GM20000 (cell line): ENCODE measurements at regions not wholly inside any gene's neighbourhood (a gene's known extent, or its start where the extent isn't known, plus 50 kb on each side); places are given as distances from the start of the nearest gene placed in this dataset.
A peak's percentile ranks its signal among the peaks of the same experiment; 100 is the strongest.

Experiments
- DNase-seq: peaks from one replicate; pipeline ENCODE4 v3.0.0; 2012; ENCODE audit warnings: low spot score
- TF ChIP-seq, protein P1 (sequence below): IDR thresholded peaks from 2 replicates; pipeline ENCODE4 v1.5.1; 2012; ENCODE audit warnings: mild to moderate bottlenecking, control low read depth; ENCODE audit errors: extremely low read depth, missing control alignments

DNA sequence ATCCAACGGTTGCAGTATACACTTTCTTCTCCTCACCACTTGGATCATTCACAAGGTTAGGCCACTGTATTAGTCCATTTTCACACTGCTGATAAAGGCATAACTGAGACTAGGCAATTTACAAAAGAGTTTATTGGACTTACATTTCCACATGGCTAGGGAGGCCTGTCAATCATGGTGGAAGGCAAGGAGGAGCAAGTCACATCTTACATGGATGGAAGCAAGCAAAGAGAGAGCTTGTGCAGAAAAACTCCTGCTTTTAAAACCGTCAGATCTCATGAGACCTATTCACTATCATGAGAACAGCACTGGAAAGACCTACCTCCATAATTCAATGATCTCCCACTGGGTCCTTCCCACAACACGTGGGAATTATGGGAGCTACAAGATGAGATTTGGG, 81.8 kb upstream of the DAP start:
- TF ChIP-seq, protein P1, sequence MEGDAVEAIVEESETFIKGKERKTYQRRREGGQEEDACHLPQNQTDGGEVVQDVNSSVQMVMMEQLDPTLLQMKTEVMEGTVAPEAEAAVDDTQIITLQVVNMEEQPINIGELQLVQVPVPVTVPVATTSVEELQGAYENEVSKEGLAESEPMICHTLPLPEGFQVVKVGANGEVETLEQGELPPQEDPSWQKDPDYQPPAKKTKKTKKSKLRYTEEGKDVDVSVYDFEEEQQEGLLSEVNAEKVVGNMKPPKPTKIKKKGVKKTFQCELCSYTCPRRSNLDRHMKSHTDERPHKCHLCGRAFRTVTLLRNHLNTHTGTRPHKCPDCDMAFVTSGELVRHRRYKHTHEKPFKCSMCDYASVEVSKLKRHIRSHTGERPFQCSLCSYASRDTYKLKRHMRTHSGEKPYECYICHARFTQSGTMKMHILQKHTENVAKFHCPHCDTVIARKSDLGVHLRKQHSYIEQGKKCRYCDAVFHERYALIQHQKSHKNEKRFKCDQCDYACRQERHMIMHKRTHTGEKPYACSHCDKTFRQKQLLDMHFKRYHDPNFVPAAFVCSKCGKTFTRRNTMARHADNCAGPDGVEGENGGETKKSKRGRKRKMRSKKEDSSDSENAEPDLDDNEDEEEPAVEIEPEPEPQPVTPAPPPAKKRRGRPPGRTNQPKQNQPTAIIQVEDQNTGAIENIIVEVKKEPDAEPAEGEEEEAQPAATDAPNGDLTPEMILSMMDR = no peak

DNA sequence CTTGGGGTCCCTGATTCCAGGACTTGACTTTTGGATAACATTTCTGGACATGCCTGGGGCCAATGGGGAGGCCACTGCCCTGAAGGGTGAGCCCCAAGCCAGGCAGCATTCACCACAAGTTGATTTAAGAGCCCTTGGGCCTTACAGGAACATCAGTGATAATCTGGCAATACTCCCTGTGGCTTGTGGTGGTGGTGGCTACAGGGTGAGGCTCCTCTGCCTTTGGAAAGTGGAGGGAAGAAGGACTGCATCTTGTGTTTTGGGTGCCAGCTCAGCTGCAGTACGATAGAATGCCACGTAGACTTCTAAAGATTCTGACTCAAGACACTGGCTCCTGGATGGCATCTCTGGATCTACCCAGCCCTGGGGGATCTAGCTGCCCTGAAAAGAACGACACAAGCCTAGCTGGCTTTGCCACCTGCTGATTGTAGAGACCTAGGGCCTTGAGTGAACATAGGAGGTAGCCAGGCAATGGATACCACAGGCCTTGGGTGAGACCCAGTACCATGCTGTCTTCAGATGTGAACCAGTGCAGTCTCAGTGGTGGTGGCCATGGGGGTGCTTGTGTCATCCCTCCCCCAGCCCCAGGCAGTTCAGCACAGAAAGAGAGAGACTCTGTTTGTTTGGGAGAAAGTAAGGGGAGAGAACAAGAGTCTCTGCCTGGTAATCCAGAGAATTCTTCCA, 79.0 kb upstream of the DAP start:
- TF ChIP-seq, protein P1 = no peak
- DNase-seq = no peak

More for the DNA sequence above, 81.8 kb upstream of the DAP start:
- no peak for DNase-seq

DNA sequence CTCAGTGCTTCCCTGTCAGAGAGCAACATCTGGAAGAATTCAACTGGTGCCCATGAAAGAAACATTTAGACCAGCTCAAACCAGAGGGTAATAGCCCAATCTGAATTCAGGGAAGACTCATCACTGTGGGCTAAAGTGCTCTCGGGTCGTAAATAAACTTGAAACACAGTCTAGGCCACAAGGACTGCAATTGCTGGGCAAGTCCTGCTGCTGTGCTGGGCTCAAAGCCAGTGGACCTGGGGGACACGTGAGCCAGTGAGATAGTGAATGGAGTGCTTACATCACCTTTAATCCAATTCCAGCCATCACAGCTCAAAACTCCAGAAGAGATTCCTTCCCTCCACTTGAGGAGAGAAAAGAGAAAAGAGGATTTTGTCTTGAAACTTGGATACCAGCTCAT, 78.1 kb upstream of the DAP start:
- TF ChIP-seq, protein P1 = no peak
- no peak for DNase-seq

DNA sequence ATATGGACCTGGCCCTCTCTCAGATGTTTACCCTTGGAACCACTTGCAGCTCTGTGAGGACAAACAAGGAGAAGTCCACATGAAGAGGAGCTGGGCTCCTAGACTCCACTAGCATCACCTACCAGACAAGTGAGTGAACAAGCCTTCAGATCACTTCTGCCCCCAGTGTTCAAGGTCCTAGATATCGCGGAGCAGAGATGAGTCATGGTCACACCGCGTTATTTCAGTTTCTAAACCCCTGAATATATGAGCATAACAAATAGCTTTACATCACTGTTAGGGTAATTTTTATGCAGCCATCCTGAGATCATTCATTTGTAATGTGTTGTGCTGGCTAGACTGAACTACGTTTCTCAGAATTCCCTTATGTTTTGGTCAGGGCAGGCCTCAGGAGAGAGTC, 77.0 kb upstream of the DAP start:
- no peak for DNase-seq

DNA sequence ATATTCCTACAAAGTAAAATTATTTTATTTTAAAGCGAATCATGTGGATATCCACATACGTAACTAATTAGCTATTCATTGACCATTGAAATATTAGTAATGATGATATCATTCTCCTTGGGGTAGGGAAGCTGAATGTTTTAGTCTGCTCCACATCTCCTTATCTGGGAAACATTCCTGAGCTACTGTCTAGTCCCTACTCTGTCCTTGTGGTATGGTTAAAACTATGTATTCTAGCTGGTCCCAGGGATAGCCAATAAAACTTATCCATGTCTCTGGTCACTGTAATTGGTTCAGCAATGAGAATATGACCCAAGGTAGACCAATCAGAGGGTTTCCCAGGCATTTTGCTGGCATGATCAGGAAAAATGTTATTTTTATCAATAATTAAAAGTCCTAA, 76.0 kb upstream of the DAP start:
- peak; percentile 0 for DNase-seq

More for the DNA sequence above, 77.0 kb upstream of the DAP start:
- TF ChIP-seq, protein P1 = no peak

DNA sequence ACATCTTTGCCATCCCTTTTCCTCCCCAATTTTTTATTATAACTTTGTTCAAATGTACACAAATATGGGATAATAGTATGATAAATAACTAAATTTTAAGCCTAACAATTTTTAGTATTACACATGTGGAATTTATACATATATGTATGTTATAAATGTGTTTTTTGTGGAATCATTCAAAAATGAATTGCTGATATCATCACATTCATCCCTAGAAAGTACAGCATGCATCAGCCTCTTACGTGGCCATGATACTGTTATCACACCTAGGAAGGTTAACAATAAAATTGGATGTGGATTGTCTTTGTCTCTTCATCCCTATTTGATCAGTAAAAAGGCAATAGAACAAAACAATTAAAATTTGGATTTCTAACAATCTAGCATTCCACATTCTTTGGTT, 73.7 kb upstream of the DAP start:
- TF ChIP-seq, protein P1 = no peak
- DNase-seq = no peak

More for the DNA sequence above, 76.0 kb upstream of the DAP start:
- TF ChIP-seq, protein P1 = no peak

DNA sequence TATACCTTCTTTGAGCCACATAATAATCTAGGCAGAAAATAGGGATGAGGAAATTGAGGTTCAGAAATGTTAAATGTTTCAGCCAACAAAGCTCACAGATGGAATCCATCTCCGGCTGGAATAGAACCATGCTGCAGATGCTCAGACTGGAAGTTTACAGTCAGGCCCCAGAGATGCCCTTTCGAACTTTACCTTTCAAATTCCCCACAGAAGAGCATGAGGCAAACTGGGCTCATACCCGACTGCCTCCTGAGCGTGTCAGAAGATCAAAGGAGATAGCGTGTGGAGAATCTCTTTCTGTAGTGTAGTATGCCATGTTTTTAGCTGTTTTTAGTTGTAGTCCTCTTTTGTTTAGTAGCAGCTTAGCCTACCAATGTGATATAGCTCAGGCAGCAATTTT, 72.0 kb upstream of the DAP start:
- TF ChIP-seq, protein P1 = no peak
- no peak for DNase-seq
